ENCODE measurements at regions not wholly inside any gene's neighbourhood (a gene's known extent, or its start where the extent isn't known, plus 50 kb on each side); places are given as distances from the start of the nearest gene placed in this dataset.
"Not testable (repeated sequence)": the region's sequence is repeated elsewhere in the genome, so short reads cannot be mapped to it uniquely, and the experiment has no call there.

GRCh38 chr17:5955764-5956163 is 114.4 kb upstream of the WSCD1 start:
- DNase-seq (ENCODE audit: low read depth) = no peak

GRCh38 chr17:5958850-5959249 is 111.3 kb upstream of the WSCD1 start:
- no peak for DNase-seq (ENCODE audit: low read depth)

- DNase-seq (ENCODE audit: low read depth) = no peak
Observed at GRCh38 chr17:5962371-5962770, 107.8 kb upstream of the WSCD1 start.

- DNase-seq (ENCODE audit: low read depth) = no peak
Observed at GRCh38 chr17:5971969-5972368, 98.2 kb upstream of the WSCD1 start.

- no peak for DNase-seq (ENCODE audit: low read depth)
Observed at GRCh38 chr17:5973410-5973809, 96.8 kb upstream of the WSCD1 start.

- DNase-seq (ENCODE audit: low read depth) = no peak
Observed at GRCh38 chr17:5975661-5976060, 94.5 kb upstream of the WSCD1 start.

- no peak for DNase-seq (ENCODE audit: low read depth)
Observed at GRCh38 chr17:5976251-5976650, 93.9 kb upstream of the WSCD1 start.

GRCh38 chr17:5978496-5978895 is 91.7 kb upstream of the WSCD1 start:
- no peak for DNase-seq (ENCODE audit: low read depth)

- no peak for DNase-seq (ENCODE audit: low read depth)
Observed at GRCh38 chr17:5980941-5981340, 89.2 kb upstream of the WSCD1 start.

- no peak for DNase-seq (ENCODE audit: low read depth)
Observed at GRCh38 chr17:5986644-5987043, 83.5 kb upstream of the WSCD1 start.

- no peak for DNase-seq (ENCODE audit: low read depth)
Observed at GRCh38 chr17:6000426-6000825, 69.8 kb upstream of the WSCD1 start.

- not testable (repeated sequence) for DNase-seq (ENCODE audit: low read depth)
Observed at GRCh38 chr17:6003221-6003620, 67.0 kb upstream of the WSCD1 start.

- DNase-seq (ENCODE audit: low read depth) = no peak
Observed at GRCh38 chr17:6005939-6006338, 64.2 kb upstream of the WSCD1 start.

- DNase-seq (ENCODE audit: low read depth) = no peak
Observed at GRCh38 chr17:6011206-6011605, 59.0 kb upstream of the WSCD1 start.

GRCh38 chr17:6018788-6019187 is 51.4 kb upstream of the WSCD1 start:
- no peak for DNase-seq (ENCODE audit: low read depth)

GRCh38 chr17:6019959-6020358 is 50.2 kb upstream of the WSCD1 start:
- DNase-seq (ENCODE audit: low read depth) = no peak

- no peak for DNase-seq (ENCODE audit: low read depth)
Observed at GRCh38 chr17:6020376-6021010, 49.7 kb upstream of the WSCD1 start.
